ENCODE measurements at regions not wholly inside any gene's neighbourhood (a gene's known extent, or its start where the extent isn't known, plus 50 kb on each side); places are given as distances from the start of the nearest gene placed in this dataset.
"Not testable (repeated sequence)": the region's sequence is repeated elsewhere in the genome, so short reads cannot be mapped to it uniquely, and the experiment has no call there.

DNA sequence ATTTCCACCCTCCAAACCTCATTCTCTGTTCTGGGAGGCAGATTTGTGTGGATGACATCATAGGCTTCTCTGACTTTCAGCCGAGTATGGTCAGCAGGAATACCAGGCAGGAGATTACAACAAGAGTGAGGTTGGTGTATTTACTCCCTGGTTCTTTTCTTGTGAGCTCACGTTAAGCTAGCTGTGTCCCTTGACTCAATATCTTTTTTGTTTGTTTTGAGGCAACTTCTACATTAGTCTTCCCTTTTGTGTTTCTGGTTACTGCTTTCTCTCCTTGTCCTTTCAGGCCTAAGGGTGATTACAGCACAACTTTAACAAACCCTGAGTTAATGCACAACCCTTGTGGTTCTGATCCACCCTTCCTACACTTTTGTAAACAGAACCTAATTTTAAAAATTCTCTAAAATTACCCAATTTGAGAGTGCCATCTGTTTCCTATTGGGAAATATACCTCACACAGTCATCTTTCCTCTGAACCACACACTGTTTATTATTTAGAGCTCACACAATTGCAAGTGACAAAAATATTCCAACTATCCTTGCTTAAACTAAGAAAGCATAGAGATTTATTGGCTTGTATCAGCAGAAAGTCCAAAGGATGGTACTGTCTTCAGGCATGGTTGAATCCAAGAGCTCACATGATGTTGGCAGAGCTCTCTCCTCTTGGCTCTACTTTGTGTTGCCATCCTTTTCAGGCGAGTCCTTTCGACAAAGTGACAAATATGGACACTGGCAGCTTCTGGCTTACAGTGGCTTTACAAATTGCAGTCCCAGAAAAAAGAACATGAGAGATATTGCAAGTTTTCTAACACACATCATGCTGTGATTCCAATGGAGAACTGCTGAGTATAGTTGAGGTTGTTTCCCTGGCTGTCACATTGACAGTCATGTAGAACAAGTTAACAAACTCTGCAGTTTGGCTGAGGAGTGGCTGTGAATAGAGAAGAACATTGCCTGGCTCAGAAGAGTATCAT lies 150.5 kb upstream of the DDIT4L start:
- TF ChIP-seq, protein P1, sequence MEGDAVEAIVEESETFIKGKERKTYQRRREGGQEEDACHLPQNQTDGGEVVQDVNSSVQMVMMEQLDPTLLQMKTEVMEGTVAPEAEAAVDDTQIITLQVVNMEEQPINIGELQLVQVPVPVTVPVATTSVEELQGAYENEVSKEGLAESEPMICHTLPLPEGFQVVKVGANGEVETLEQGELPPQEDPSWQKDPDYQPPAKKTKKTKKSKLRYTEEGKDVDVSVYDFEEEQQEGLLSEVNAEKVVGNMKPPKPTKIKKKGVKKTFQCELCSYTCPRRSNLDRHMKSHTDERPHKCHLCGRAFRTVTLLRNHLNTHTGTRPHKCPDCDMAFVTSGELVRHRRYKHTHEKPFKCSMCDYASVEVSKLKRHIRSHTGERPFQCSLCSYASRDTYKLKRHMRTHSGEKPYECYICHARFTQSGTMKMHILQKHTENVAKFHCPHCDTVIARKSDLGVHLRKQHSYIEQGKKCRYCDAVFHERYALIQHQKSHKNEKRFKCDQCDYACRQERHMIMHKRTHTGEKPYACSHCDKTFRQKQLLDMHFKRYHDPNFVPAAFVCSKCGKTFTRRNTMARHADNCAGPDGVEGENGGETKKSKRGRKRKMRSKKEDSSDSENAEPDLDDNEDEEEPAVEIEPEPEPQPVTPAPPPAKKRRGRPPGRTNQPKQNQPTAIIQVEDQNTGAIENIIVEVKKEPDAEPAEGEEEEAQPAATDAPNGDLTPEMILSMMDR (IDR thresholded peaks at IDR 0.05; ENCODE audit: control extremely low read depth, extremely low read depth, low read depth, missing control alignments): no peak
- CTCF ChIA-PET: interaction anchor here (1.2 kb wide), 1 partner anchor 59 kb away, joined by 4 read pairs; no protein-coding TSS in a partner anchor
- POLR2A ChIA-PET: no interaction called here
- DNase-seq (ENCODE audit: extremely low spot score): no peak

DNA sequence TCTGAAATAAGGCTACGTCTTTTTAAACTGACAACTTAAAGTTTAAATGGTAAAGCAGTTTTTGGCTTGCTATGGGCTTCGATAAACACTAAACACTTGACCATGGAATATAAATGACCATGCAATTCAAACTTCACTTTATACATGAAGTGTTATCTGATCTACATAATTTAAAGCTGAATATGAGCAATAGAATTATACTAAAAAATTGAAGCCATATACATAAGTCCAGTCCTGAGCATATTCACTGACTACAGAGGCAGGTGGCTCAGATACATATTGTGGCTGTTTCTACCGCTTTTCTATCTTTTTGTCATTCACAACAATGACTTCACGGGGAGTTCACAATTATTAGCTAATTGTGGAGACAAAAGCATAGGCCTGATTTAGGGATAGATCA lies 149.6 kb upstream of the DDIT4L start:
- TF ChIP-seq, protein P1 (IDR thresholded peaks at IDR 0.05; ENCODE audit: control extremely low read depth, extremely low read depth, low read depth, missing control alignments): no peak
- ChIA-PET POLR2A (no interaction called here), CTCF (interaction anchor here (1.2 kb wide), 1 partner anchor 58 kb away, joined by 4 read pairs; no protein-coding TSS in a partner anchor)
- no peak for DNase-seq (ENCODE audit: extremely low spot score)

DNA sequence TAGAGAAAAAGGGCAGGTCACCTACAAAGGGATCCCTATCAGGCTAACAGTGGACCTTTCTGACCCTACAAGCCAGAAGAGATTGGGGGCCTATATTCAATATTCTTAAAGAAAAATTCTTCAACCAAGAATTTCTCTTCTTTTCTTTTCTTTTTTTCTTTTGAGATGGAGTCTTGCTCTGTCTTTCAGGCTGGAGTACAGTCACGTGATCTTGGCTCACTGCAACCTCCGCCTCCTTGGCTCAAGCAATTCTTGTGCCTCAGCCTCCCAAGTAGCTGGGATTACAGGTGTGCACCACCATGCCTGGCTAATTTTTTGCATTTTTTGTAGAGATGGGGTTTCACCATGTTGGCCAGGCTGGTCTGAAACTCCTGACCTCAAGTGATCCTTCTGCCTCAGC lies 143.2 kb upstream of the DDIT4L start:
- POLR2A ChIA-PET; CTCF ChIA-PET; DNase-seq (ENCODE audit: extremely low spot score): not testable (repeated sequence)

DNA sequence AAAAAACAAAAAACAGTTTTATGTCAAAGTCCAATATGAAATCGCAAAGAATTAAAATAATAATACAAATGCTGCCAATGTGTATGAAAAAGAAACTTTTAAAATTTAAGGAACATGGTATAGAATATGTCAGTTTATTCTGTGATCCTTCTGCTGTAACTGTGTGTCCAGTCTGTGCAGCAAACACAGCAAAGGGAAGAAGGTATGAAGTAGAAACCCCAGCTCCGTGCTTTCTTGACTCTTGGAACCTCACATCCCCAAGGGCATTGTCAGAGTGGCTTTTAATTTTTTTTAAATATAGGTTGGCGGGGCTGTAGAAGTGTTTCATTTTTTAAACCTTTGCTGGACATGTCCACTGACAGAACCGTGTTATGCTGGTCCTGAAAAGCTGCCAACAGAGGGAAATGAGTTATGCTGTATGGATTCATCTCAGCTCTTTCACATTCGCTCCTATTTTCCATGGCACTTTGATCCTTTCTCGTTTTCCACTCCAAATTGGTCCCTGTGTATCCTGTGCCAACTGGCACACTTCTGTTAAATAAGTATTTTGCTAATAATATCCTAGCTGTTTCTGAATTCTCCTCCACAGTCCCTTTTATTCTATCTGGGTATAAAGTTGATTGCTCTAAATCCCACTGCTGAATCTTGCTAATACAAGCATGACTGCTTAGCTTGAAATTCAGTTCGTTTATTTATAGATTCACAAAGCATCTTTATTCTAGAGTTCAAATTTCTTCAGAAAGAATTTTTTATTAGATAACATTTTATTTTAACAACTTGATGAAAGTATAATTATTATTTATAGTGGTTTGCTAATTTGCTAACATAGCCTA lies 127.0 kb upstream of the DDIT4L start:
- no peak for DNase-seq (ENCODE audit: extremely low spot score)
- POLR2A ChIA-PET: no interaction called here

DNA sequence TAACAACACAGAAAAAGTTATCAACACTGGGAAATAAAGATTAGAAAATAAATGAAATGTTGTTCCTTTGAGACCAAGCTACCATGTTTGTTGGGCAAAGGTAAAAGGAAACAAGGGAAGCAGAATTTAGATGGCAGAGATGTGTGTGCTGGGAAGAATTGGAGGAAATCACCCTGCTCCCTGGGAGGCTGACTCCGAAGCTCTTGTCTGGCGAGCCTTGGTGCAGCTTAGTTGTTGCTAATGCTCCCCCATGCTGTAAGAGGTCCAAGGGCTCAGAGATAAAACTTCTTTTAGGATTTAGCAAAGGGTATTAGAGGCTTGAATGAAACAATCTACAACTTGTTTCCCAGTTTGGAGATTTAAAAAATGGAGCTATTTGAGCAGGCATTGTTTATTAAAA lies 123.8 kb upstream of the DDIT4L start:
- TF ChIP-seq, protein P1 (IDR thresholded peaks at IDR 0.05; ENCODE audit: control extremely low read depth, extremely low read depth, low read depth, missing control alignments): no peak
- ChIA-PET POLR2A (interaction anchor here (0.7 kb wide), 1 partner anchor 8 kb away, joined by 3 read pairs; no protein-coding TSS in a partner anchor), CTCF (interaction anchor here (0.6 kb wide), 1 partner anchor 11 kb away, joined by 3 read pairs; no protein-coding TSS in a partner anchor)
- DNase-seq (ENCODE audit: extremely low spot score): no peak

More for the DNA sequence above, 127.0 kb upstream of the DDIT4L start:
- CTCF ChIA-PET: interaction anchor here (0.8 to 1.0 kb wide), 2 partner anchors 24 to 47 kb away, joined by 3 read pairs; no protein-coding TSS in a partner anchor
- TF ChIP-seq, protein P1 (IDR thresholded peaks at IDR 0.05; ENCODE audit: control extremely low read depth, extremely low read depth, low read depth, missing control alignments): no peak

DNA sequence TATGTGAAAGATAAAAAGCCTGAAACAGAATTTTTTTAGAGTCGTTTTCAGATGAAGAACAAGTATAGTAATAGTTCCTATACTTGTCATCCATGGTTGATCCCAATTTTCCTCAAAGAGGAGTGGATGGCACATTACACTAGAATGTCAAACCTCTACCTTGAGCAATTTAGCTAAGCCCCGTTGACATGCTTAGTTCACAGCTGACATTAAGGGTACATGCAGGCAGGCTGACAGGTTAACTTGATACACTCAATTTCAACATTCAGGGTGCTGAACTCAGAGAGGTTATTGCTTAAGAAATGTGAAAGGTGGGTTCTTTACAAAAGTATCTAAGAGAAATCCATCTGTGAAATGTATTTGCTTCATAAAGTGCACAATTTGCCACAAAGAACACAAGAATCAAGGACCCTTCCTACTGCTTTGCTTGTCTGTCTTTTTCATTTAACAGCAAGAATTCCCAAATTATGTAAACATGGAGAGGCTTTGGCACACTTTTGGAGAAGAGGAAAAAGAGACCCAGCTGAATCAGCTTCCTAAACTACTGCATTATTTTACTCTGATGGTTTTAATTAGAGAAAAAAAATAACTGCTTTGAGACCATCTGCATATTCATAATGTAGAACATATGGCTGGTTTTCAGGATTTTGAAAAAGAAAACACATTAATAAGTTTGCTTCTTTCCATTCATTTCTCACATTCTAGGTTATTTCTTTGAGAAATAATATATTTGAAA lies 122.5 kb upstream of the DDIT4L start:
- no peak for DNase-seq (ENCODE audit: extremely low spot score)
- CTCF ChIA-PET: interaction anchor here (0.9 kb wide), 1 partner anchor 10 kb away, joined by 3 read pairs; no protein-coding TSS in a partner anchor
- TF ChIP-seq, protein P1 (IDR thresholded peaks at IDR 0.05; ENCODE audit: control extremely low read depth, extremely low read depth, low read depth, missing control alignments): no peak
- POLR2A ChIA-PET: no interaction called here

All from GM10248 (cell line).